GM19468 (cell line): ENCODE measurements at regions not wholly inside any gene's neighbourhood (a gene's known extent, or its start where the extent isn't known, plus 50 kb on each side); places are given as distances from the start of the nearest gene placed in this dataset.
"Not testable (repeated sequence)": the region's sequence is repeated elsewhere in the genome, so short reads cannot be mapped to it uniquely, and the experiment has no call there.

Experiments used
- ATAC-seq: cut with Tn5 transposase; IDR thresholded peaks from one replicate; pipeline ENCODE4 v1.9.1; 2021; ENCODE audit warnings: mild to moderate bottlenecking, moderate library complexity, moderate number of reproducible peaks; ENCODE audit not compliant: unreplicated experiment; ENCODE audit errors: extremely low read depth

GRCh38 chr5:53399926-53400697 is 80.3 kb upstream of the FST start:
- ATAC-seq, result no peak

GRCh38 chr5:53403291-53403690 is 77.1 kb upstream of the FST start:
- no peak for ATAC-seq

GRCh38 chr5:53403758-53404157 is 76.7 kb upstream of the FST start:
- ATAC-seq, result no peak

- ATAC-seq, result no peak
Observed at GRCh38 chr5:53405396-53405795, 75.0 kb upstream of the FST start.

GRCh38 chr5:53406630-53407316 is 73.7 kb upstream of the FST start:
- no peak for ATAC-seq

- no peak for ATAC-seq
Observed at GRCh38 chr5:53407373-53407772, 73.1 kb upstream of the FST start.

- no peak for ATAC-seq
Observed at GRCh38 chr5:53411388-53411787, 69.0 kb upstream of the FST start.

GRCh38 chr5:53412499-53412898 is 67.9 kb upstream of the FST start:
- ATAC-seq, result not testable (repeated sequence)

GRCh38 chr5:53416144-53416738 is 64.2 kb upstream of the FST start:
- ATAC-seq, result no peak

GRCh38 chr5:53418409-53418808 is 62.0 kb upstream of the FST start:
- no peak for ATAC-seq

GRCh38 chr5:53418826-53419658 is 61.4 kb upstream of the FST start:
- no peak for ATAC-seq

- ATAC-seq, result no peak
Observed at GRCh38 chr5:53422539-53422938, 57.9 kb upstream of the FST start.

- no peak for ATAC-seq
Observed at GRCh38 chr5:53423724-53424123, 56.7 kb upstream of the FST start.

- ATAC-seq, result no peak
Observed at GRCh38 chr5:53424686-53425615, 55.5 kb upstream of the FST start.

GRCh38 chr5:53425687-53426511 is 54.5 kb upstream of the FST start:
- ATAC-seq, result no peak

- no peak for ATAC-seq
Observed at GRCh38 chr5:53426512-53426830, 54.0 kb upstream of the FST start.

- no peak for ATAC-seq
Observed at GRCh38 chr5:53426878-53427277, 53.6 kb upstream of the FST start.

GRCh38 chr5:53427965-53428364 is 52.5 kb upstream of the FST start:
- ATAC-seq, result no peak

- ATAC-seq, result no peak
Observed at GRCh38 chr5:53429706-53430105, 50.7 kb upstream of the FST start.
